NB4 (cell line): ENCODE measurements at regions not wholly inside any gene's neighbourhood (a gene's known extent, or its start where the extent isn't known, plus 50 kb on each side); places are given as distances from the start of the nearest gene placed in this dataset.

Source experiments
- POLR2A ChIP-seq: IDR thresholded peaks from 2 replicates; pipeline ENCODE4 v1.6.1; 2011; ENCODE audit warnings: mild to moderate bottlenecking; ENCODE audit not compliant: insufficient read length; ENCODE audit errors: extremely low read depth
- TF ChIP-seq, protein P1 (sequence below): IDR thresholded peaks from 2 replicates; pipeline ENCODE4 v1.6.1; 2011; ENCODE audit warnings: low read depth, low read length
- TF ChIP-seq, protein P2 (sequence below): IDR thresholded peaks from one replicate; pipeline ENCODE4 v1.5.1; 2012; ENCODE audit warnings: low read depth, low read length

DNA sequence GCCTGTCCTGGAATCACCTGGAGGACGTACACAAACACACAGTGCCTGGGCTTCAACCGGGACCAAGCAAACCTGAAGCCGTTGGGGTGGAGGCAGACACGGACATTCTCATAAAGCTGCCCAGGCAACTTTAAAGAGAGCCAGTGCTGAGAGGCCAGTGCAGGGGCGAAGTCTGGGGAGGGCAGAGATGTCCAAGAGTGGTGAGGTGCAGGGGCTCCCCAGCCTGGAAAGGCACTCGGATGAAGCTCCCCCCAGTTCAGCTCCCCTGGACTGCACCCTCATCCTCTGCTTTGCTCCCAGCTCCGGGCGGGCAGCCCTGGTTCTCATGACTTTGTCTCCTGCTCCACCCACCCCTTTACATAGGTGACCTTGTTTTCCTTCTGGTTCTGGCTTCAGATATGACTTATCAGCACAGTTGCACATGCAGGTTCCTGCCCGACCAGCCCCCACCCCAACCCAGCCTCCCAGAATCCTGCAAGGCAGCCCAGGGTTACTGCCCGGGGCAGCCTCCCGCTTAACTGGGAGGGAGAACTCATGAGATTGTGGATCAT is 60.8 kb upstream of the EEPD1 start:
- TF ChIP-seq, protein P1, sequence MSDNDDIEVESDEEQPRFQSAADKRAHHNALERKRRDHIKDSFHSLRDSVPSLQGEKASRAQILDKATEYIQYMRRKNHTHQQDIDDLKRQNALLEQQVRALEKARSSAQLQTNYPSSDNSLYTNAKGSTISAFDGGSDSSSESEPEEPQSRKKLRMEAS: no peak
- TF ChIP-seq, protein P2, sequence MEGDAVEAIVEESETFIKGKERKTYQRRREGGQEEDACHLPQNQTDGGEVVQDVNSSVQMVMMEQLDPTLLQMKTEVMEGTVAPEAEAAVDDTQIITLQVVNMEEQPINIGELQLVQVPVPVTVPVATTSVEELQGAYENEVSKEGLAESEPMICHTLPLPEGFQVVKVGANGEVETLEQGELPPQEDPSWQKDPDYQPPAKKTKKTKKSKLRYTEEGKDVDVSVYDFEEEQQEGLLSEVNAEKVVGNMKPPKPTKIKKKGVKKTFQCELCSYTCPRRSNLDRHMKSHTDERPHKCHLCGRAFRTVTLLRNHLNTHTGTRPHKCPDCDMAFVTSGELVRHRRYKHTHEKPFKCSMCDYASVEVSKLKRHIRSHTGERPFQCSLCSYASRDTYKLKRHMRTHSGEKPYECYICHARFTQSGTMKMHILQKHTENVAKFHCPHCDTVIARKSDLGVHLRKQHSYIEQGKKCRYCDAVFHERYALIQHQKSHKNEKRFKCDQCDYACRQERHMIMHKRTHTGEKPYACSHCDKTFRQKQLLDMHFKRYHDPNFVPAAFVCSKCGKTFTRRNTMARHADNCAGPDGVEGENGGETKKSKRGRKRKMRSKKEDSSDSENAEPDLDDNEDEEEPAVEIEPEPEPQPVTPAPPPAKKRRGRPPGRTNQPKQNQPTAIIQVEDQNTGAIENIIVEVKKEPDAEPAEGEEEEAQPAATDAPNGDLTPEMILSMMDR: no peak
- no peak for TF ChIP-seq POLR2A
